ENCODE measurements at regions not wholly inside any gene's neighbourhood (a gene's known extent, or its start where the extent isn't known, plus 50 kb on each side); places are given as distances from the start of the nearest gene placed in this dataset.
"Not testable (repeated sequence)": the region's sequence is repeated elsewhere in the genome, so short reads cannot be mapped to it uniquely, and the experiment has no call there.

- DNase-seq = no peak
Observed at GRCh38 chr10:78442836-78443550, 409.3 kb downstream of the RPS24 start.

- DNase-seq = no peak
Observed at GRCh38 chr10:78443900-78444571, 410.4 kb downstream of the RPS24 start.

GRCh38 chr10:78444741-78445140 is 411.1 kb downstream of the RPS24 start:
- DNase-seq = not testable (repeated sequence)

- no peak for DNase-seq
Observed at GRCh38 chr10:78445308-78445707, 411.6 kb downstream of the RPS24 start.

- no peak for DNase-seq
Observed at GRCh38 chr10:78448470-78448869, 414.8 kb downstream of the RPS24 start.

GRCh38 chr10:78448994-78449418 is 415.3 kb downstream of the RPS24 start:
- DNase-seq = no peak

- no peak for DNase-seq
Observed at GRCh38 chr10:78449554-78449953, 415.9 kb downstream of the RPS24 start.

- no peak for DNase-seq
Observed at GRCh38 chr10:78450239-78450638, 416.6 kb downstream of the RPS24 start.

GRCh38 chr10:78450807-78451485 is 417.3 kb downstream of the RPS24 start:
- DNase-seq = no peak

- DNase-seq = no peak
Observed at GRCh38 chr10:78451592-78451991, 417.9 kb downstream of the RPS24 start.

GRCh38 chr10:78454123-78454645 is 420.5 kb downstream of the RPS24 start:
- no peak for DNase-seq

- DNase-seq = no peak
Observed at GRCh38 chr10:78455236-78455635, 421.6 kb downstream of the RPS24 start.

GRCh38 chr10:78455811-78456210 is 422.1 kb downstream of the RPS24 start:
- no peak for DNase-seq

- no peak for DNase-seq
Observed at GRCh38 chr10:78456649-78457400, 423.2 kb downstream of the RPS24 start.

GRCh38 chr10:78457804-78458482 is 424.3 kb downstream of the RPS24 start:
- DNase-seq = no peak

GRCh38 chr10:78458983-78459638 is 425.4 kb downstream of the RPS24 start:
- no peak for DNase-seq

GRCh38 chr10:78459639-78460037 is 426.0 kb downstream of the RPS24 start:
- no peak for DNase-seq

GRCh38 chr10:78460204-78460603 is 426.5 kb downstream of the RPS24 start:
- no peak for DNase-seq

GRCh38 chr10:78461333-78461732 is 427.7 kb downstream of the RPS24 start:
- DNase-seq = no peak

GRCh38 chr10:78462176-78462575 is 428.5 kb downstream of the RPS24 start:
- DNase-seq = no peak

GRCh38 chr10:78462726-78463228 is 429.1 kb downstream of the RPS24 start:
- no peak for DNase-seq
